ENCODE measurements at regions not wholly inside any gene's neighbourhood (a gene's known extent, or its start where the extent isn't known, plus 50 kb on each side); places are given as distances from the start of the nearest gene placed in this dataset.

DNA sequence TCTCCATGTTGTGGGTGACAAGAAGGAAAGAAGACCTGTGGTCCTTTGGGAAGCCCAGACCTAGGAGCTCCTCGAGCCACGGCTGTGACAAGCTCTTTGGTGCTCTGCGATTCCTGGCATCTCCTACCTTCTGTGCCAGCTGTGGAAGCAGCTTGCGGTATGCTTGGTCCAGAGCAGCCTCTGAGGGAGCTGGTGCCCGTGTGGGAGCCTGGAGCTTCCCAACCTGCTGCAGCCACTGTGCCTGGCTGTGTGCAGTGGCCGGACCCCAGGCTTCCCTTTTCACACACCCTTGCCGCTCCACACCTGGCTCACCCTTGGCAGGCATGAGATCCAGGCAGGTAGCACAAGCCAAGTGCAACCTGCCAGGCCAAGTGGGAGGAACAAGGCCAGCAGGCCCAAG lies 1328.6 kb upstream of the SLC39A10 start:
- no peak overlapping the region for H3K4me3 ChIP-seq
- H3K27ac ChIP-seq: no peak overlapping the region
- H3K27me3 ChIP-seq (replicated peaks; ENCODE audit: insufficient read depth): no peaks in the 10 kb centered on the region
- H3K9me3 ChIP-seq: no peaks in the 10 kb centered on the region
- no peaks in the 10 kb centered on the region for H3K36me3 ChIP-seq
- H3K4me1 ChIP-seq (ENCODE audit: control insufficient read depth in 1 of 2, low read depth in 2 of 2): no peaks in the 10 kb centered on the region
- DNase-seq (ENCODE audit: low spot score): no peak
- TF ChIP-seq, protein P1, sequence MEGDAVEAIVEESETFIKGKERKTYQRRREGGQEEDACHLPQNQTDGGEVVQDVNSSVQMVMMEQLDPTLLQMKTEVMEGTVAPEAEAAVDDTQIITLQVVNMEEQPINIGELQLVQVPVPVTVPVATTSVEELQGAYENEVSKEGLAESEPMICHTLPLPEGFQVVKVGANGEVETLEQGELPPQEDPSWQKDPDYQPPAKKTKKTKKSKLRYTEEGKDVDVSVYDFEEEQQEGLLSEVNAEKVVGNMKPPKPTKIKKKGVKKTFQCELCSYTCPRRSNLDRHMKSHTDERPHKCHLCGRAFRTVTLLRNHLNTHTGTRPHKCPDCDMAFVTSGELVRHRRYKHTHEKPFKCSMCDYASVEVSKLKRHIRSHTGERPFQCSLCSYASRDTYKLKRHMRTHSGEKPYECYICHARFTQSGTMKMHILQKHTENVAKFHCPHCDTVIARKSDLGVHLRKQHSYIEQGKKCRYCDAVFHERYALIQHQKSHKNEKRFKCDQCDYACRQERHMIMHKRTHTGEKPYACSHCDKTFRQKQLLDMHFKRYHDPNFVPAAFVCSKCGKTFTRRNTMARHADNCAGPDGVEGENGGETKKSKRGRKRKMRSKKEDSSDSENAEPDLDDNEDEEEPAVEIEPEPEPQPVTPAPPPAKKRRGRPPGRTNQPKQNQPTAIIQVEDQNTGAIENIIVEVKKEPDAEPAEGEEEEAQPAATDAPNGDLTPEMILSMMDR (IDR thresholded peaks at IDR 0.05): no peak
- no peak for ATAC-seq (ENCODE audit: insufficient number of reproducible peaks, low FRiP score, low read depth)

DNA sequence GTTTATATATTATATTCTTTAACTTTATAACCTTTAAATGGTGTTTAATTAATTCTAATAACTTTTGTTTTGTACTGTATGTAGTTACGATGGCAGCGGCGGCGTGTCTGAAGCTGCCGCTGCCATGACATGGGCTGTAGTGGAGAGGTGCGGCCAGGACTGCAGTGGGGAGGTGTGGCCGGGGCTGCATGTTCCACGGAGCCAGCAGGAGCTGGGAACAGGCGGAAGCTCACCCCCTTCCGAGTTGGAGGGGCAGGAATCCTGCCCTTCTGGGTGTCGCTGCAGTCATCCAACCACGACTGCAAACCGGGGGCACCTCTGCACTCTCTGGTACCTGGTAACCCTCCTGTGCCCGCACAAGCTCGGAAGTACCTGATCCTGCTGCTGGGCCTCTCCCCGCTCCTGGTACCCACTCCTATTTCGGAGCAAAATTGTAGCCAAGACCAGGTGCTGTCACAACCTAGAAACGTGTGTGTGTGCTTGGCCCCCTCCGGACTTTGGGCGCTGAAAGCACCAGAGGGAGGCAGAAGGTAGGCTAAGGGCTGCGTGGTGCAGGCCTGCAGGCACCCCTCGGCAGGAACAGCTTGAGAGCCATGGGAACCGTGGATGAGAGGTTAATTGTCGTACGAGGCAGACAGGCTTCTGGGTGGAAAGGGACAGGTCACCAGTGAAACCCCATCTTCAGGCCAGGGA lies 1329.7 kb upstream of the SLC39A10 start:
- DNase-seq (ENCODE audit: low spot score): no peak
- no peak for ATAC-seq (ENCODE audit: insufficient number of reproducible peaks, low FRiP score, low read depth)
- H3K4me1 ChIP-seq (ENCODE audit: control insufficient read depth in 1 of 2, low read depth in 2 of 2): no peaks in the 10 kb centered on the region

DNA sequence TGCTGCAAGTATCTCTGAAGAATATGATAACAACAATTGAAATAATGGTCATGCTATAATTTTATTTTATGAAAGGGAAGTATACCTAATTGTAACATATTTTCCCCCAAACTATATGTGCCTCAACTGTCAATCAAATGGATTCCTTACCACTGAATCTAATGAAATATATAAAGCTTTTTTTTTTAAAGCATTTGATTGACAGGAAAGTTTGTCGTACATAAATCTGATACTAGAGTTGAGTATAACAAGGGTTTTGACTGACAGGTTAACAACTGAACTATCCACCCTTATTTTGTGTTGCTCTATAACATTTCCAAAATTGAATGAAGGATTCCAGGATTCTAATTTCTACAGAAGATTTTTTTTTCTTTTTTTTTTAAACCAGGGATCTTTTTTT lies 1333.3 kb upstream of the SLC39A10 start:
- Histone ChIP-seq H3K27me3 (replicated peaks; ENCODE audit: insufficient read depth) (no peaks in the 10 kb centered on the region), H3K36me3 (no peaks in the 10 kb centered on the region), H3K4me3 (no peak overlapping the region), H3K4me1 (ENCODE audit: control insufficient read depth in 1 of 2, low read depth in 2 of 2) (no peaks in the 10 kb centered on the region), H3K27ac (no peak overlapping the region), H3K9me3 (no peaks in the 10 kb centered on the region)
- DNase-seq (ENCODE audit: low spot score) (no peak), ATAC-seq (ENCODE audit: insufficient number of reproducible peaks, low FRiP score, low read depth) (no peak)
- TF ChIP-seq, protein P1 (IDR thresholded peaks at IDR 0.05): no peak

More for the DNA sequence above, 1329.7 kb upstream of the SLC39A10 start:
- Histone ChIP-seq H3K4me3 (no peak overlapping the region), H3K27me3 (replicated peaks; ENCODE audit: insufficient read depth) (no peaks in the 10 kb centered on the region), H3K9me3 (no peaks in the 10 kb centered on the region), H3K27ac (no peak overlapping the region), H3K36me3 (no peaks in the 10 kb centered on the region)
- TF ChIP-seq, protein P1 (IDR thresholded peaks at IDR 0.05): no peak

DNA sequence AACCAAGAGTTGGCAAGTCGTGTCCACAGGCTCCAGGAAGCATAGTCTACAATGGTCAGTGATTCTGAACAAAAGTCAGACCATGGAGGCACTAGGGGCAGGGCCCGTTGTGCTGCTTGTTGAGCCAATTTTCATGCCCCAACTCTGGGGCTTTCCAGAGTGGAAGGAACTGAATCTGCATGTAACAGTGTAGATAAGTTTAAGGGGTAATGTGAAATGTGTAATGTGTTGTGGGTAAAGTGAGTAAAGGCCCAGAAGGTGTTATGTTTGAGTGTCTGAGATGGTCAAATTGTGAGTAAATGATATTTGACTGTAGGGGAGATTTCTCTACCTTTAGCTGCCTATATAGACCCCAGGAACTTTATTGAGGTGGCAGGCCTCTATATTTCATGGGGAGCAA lies 1336.5 kb upstream of the SLC39A10 start:
- Histone ChIP-seq H3K27ac (no peak overlapping the region), H3K4me3 (no peak overlapping the region), H3K9me3 (no peaks in the 10 kb centered on the region), H3K36me3 (no peaks in the 10 kb centered on the region), H3K27me3 (replicated peaks; ENCODE audit: insufficient read depth) (no peaks in the 10 kb centered on the region), H3K4me1 (ENCODE audit: control insufficient read depth in 1 of 2, low read depth in 2 of 2) (no peaks in the 10 kb centered on the region)
- TF ChIP-seq, protein P1 (IDR thresholded peaks at IDR 0.05): no peak
- ATAC-seq (ENCODE audit: insufficient number of reproducible peaks, low FRiP score, low read depth): no peak
- DNase-seq (ENCODE audit: low spot score): no peak

DNA sequence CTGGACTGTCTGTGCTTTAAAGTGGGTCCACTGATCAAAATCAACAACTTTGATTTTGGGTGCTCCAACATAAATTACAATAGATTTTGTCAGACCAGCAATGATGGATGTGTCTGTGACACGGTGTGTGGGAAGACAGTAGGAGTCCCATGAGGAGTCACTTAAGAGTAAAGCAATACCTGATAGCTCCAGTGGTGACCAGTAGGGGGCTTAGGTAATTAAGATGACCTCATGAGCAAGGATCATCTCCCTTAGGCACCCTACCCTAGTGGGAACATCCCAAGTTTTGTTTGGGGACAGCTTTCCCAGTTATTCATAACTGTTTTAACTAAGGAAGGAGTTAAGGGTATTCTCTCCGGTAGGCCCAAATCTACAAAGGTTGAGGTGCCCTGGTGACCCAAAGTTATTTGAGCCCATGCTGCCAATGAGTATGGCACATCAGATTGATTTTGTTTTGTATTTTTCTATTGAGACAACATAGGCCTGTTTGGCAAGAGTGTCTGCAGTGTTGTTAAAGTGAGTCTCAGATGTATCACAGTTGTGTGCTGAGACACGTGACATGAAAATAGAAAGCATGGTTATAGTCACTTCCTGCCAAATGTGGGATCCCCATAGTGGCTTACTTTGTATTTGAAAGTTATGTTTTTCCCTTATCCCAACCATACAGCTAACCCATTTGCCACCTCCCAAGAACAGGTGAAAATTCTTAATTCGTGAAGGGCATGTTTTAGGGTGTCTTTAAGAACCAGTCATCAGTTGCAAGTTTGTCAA lies 1337.6 kb upstream of the SLC39A10 start:
- Histone ChIP-seq H3K4me1 (ENCODE audit: control insufficient read depth in 1 of 2, low read depth in 2 of 2) (no peaks in the 10 kb centered on the region), H3K27ac (no peak overlapping the region), H3K36me3 (no peaks in the 10 kb centered on the region), H3K9me3 (no peaks in the 10 kb centered on the region), H3K4me3 (no peak overlapping the region), H3K27me3 (replicated peaks; ENCODE audit: insufficient read depth) (no peaks in the 10 kb centered on the region)
- TF ChIP-seq, protein P1 (IDR thresholded peaks at IDR 0.05): no peak
- DNase-seq (ENCODE audit: low spot score) (no peak), ATAC-seq (ENCODE audit: insufficient number of reproducible peaks, low FRiP score, low read depth) (no peak)

Measured in thoracic aorta (tissue), 2 donors.